GM12875 (cell line): ENCODE measurements at regions not wholly inside any gene's neighbourhood (a gene's known extent, or its start where the extent isn't known, plus 50 kb on each side); places are given as distances from the start of the nearest gene placed in this dataset.
"Not testable (repeated sequence)": the region's sequence is repeated elsewhere in the genome, so short reads cannot be mapped to it uniquely, and the experiment has no call there.

Experiments
- H3K4me3 ChIP-seq: one replicate; pipeline ENCODE4 v1.5.1; 2011; ENCODE audit warnings: low read depth, low read length, control low read depth
- TF ChIP-seq, protein P1 (sequence below): IDR thresholded peaks from 2 replicates; pipeline ENCODE4 v1.5.1; 2011; ENCODE audit warnings: low read depth, mild to moderate bottlenecking, control low read depth, inconsistent platforms, low read length, moderate library complexity, borderline replicate concordance; ENCODE audit not compliant: insufficient read depth

DNA sequence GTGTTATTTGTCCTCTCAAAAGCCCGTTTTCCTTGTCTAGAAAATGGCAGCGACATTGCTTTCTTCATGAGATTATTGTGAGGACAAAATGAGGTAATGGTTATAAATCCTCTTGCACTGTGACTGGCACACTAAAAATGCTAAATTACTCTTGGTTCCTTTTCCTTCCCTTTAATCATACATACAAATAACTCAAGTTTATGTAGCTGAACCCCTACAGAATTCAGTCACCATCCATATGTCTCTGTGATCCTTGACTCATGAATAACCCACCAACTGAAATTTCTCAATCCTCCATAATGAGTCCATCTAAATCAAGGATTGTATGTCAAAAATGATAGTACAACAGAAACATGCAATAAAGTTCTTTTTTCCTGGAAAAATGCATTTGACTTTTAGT, 71.3 kb upstream of the VWC2 start:
- TF ChIP-seq, protein P1, sequence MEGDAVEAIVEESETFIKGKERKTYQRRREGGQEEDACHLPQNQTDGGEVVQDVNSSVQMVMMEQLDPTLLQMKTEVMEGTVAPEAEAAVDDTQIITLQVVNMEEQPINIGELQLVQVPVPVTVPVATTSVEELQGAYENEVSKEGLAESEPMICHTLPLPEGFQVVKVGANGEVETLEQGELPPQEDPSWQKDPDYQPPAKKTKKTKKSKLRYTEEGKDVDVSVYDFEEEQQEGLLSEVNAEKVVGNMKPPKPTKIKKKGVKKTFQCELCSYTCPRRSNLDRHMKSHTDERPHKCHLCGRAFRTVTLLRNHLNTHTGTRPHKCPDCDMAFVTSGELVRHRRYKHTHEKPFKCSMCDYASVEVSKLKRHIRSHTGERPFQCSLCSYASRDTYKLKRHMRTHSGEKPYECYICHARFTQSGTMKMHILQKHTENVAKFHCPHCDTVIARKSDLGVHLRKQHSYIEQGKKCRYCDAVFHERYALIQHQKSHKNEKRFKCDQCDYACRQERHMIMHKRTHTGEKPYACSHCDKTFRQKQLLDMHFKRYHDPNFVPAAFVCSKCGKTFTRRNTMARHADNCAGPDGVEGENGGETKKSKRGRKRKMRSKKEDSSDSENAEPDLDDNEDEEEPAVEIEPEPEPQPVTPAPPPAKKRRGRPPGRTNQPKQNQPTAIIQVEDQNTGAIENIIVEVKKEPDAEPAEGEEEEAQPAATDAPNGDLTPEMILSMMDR: no peak
- no peak overlapping the region for H3K4me3 ChIP-seq

- TF ChIP-seq, protein P1: no peak
- no peak overlapping the region for H3K4me3 ChIP-seq
Measured at GRCh38 chr7:49703337-49703736, 70.1 kb upstream of the VWC2 start.

GRCh38 chr7:49703881-49704280, 69.6 kb upstream of the VWC2 start:
- TF ChIP-seq, protein P1: no peak
- H3K4me3 ChIP-seq: no peak overlapping the region

DNA sequence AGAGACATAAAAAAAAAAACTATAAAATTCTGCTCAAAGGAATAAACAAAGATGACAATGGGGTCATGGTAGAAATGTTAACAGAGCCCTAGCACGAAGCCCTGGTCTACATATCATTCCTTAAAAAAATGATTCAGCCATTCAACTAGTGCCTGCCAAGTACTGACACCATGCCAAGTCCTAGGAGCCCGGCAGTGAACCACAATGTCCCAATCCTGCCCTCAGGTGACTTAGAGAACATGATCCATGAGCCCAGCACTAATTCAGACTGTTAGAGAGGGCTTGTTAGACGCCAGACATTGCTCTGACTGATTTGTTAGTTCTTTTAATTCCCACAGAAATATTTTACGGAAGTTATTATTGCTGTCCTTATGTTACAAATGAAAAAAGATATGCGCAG, 67.3 kb upstream of the VWC2 start:
- TF ChIP-seq, protein P1: no peak
- no peak overlapping the region for H3K4me3 ChIP-seq

DNA sequence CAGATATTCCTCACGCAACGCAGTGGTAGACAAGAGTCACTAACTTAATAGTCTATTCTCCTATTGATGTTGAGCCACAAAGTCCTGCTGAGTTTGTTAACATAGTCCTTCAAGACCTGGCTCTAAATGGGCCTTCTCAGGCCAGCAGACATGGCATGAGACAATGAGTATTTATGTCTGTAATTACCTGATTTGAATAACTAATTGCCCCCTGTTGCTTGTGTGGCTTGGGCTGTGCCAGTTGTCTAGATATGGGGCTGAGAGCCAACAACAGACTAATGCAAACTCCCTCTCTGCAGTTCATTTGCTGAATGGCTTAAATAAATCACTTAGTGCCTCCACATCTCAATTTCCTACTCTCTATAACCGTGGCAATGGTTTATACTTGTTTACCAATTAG, 65.5 kb upstream of the VWC2 start:
- H3K4me3 ChIP-seq: no peak overlapping the region
- TF ChIP-seq, protein P1: no peak

DNA sequence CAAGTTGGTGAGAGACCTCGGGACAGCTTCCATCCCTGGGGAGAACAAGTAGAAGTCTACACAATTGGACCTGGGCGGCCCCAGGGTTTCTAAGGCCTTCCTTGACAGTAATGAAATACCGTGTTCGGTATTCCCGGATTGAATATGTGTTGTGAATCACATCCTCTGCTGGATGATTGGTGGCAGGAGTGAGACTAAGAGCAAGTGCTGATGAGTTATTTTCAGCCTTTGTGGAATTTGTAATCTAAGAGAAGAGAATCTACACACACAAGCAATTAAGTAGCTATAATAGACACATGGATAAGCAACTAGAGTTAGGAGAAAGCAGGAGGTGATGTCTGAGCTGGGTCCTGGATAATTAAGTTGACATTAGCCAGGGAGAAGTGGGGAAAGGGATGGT, 64.8 kb upstream of the VWC2 start:
- H3K4me3 ChIP-seq: no peak overlapping the region
- TF ChIP-seq, protein P1: no peak

DNA sequence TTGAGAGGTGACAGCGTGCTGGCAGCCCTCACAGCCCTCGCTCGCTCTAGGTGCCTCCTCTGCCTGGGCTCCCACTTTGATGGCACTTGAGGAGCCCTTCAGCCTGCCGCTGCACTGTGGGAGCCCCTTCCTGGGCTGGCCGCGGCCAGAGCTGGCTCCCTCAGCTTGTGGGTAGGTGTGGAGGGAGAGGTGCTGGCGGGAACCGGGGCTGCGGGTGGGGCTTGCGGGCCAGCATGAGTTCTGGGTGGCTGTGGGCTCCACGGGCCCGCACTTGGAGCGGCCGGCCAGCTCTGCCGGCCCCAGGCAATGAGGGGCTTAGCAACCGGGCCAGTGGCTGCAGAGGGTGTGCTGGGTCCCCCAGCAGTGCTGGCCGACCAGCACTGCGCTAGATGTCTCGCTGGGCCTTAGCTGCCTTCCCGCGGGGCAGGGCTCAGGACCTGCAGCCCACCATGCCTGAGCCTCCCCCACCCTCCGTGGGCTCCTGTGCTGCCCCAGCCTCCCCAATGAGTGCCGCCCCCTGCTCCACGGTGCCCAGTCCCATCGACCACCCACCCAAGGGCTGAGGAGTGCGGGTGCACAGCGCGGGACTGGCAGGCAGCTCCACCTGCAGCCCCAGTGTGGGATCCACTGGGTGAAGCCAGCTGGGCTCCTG, 62.2 kb upstream of the VWC2 start:
- not testable (repeated sequence) for H3K4me3 ChIP-seq

DNA sequence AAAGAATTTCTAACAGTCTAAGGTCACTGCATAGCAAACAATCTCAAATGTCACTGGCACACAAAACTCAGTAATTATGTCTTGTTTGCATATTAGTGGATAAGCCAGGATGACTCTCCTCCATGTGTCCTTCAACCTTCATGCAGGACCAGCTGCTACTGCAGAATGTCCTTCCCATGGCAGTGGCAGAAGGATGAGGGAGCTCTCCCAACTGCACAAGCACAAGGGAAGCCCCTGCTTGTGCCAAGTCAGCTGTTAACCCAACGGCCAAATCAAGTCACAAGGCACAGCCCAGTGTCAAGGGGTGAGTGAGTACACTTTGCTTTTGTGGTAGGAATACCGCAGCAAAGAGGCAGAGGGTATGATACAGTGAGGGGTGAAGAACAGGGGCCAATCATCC, 59.3 kb upstream of the VWC2 start:
- TF ChIP-seq, protein P1: no peak
- H3K4me3 ChIP-seq: no peak overlapping the region
